ENCODE measurements at regions not wholly inside any gene's neighbourhood (a gene's known extent, or its start where the extent isn't known, plus 50 kb on each side); places are given as distances from the start of the nearest gene placed in this dataset.

- ATAC-seq, result no peak
- Histone ChIP-seq H3K27me3 (no peaks in the 10 kb centered on the region), H3K9me3 (no peaks in the 10 kb centered on the region), H3K4me3 (no peak overlapping the region), H3K4me1 (peaks cover 32 to 37% of the 10 kb centered on the region in 2 donors), H3K36me3 (no peaks in the 10 kb centered on the region), H3K27ac (peak overlapping the region in 3 of 4 donors; percentile 80 to 89 (median 83))
- no peak for DNase-seq
- intact Hi-C loops (cut with DNase I; ENCODE audit: low total_unique reads) (no loop called here), in situ Hi-C loops (cut with MboI; ENCODE audit: low sequenced_read_pairs in 4 of 4) (no loop called here)
- no peak for TF ChIP-seq CTCF (IDR thresholded peaks at IDR 0.05 in 4 of 5, conservative IDR thresholded peaks at IDR 0.05 in 1 of 5)
- no peak for TF ChIP-seq POLR2A (IDR thresholded peaks at IDR 0.05)
Measured at GRCh38 chr6:43970068-43970912, 157.0 kb downstream of the MRPL14 start.

- Histone ChIP-seq H3K27ac (no peak overlapping the region), H3K36me3 (no peaks in the 10 kb centered on the region), H3K9me3 (no peaks in the 10 kb centered on the region), H3K4me3 (no peak overlapping the region), H3K4me1 (peaks cover 32 to 36% of the 10 kb centered on the region in 2 donors), H3K27me3 (no peaks in the 10 kb centered on the region)
- intact Hi-C loops (cut with DNase I; ENCODE audit: low total_unique reads), result no loop called here
- no peak for ATAC-seq
- in situ Hi-C loops (cut with MboI; ENCODE audit: low sequenced_read_pairs in 4 of 4), result no loop called here
- TF ChIP-seq CTCF (IDR thresholded peaks at IDR 0.05 in 4 of 5, conservative IDR thresholded peaks at IDR 0.05 in 1 of 5) (no peak), POLR2A (IDR thresholded peaks at IDR 0.05) (no peak)
- DNase-seq, result no peak
Measured at GRCh38 chr6:43969158-43969981, 157.9 kb downstream of the MRPL14 start.

GRCh38 chr6:43968110-43968965 is 158.9 kb downstream of the MRPL14 start:
- Histone ChIP-seq H3K27ac (no peak overlapping the region), H3K9me3 (no peaks in the 10 kb centered on the region), H3K36me3 (no peaks in the 10 kb centered on the region), H3K4me1 (peaks cover 26% of the 10 kb centered on the region in 2 donors), H3K4me3 (no peak overlapping the region), H3K27me3 (no peaks in the 10 kb centered on the region)
- ATAC-seq, result no peak
- in situ Hi-C loops (cut with MboI; ENCODE audit: low sequenced_read_pairs in 4 of 4), result no loop called here
- intact Hi-C loops (cut with DNase I; ENCODE audit: low total_unique reads), result no loop called here
- TF ChIP-seq CTCF (IDR thresholded peaks at IDR 0.05 in 4 of 5, conservative IDR thresholded peaks at IDR 0.05 in 1 of 5) (no peak), POLR2A (IDR thresholded peaks at IDR 0.05) (no peak)
- DNase-seq, result no peak

- no peak overlapping the region for H3K4me3 ChIP-seq
- in situ Hi-C loops (cut with MboI; ENCODE audit: low sequenced_read_pairs in 4 of 4), result no loop called here
- ATAC-seq (no peak), DNase-seq (no peak)
- H3K36me3 ChIP-seq, result no peaks in the 10 kb centered on the region
- H3K27ac ChIP-seq, result no peak overlapping the region
- TF ChIP-seq POLR2A (IDR thresholded peaks at IDR 0.05) (no peak), CTCF (IDR thresholded peaks at IDR 0.05 in 4 of 5, conservative IDR thresholded peaks at IDR 0.05 in 1 of 5) (no peak)
- no peaks in the 10 kb centered on the region for H3K9me3 ChIP-seq
- H3K4me1 ChIP-seq, result peaks cover 20% of the 10 kb centered on the region in 2 donors
- H3K27me3 ChIP-seq, result no peaks in the 10 kb centered on the region
- intact Hi-C loops (cut with DNase I; ENCODE audit: low total_unique reads), result no loop called here
Measured at GRCh38 chr6:43967719-43968091, 159.5 kb downstream of the MRPL14 start.
